ENCODE measurements at regions not wholly inside any gene's neighbourhood (a gene's known extent, or its start where the extent isn't known, plus 50 kb on each side); places are given as distances from the start of the nearest gene placed in this dataset.
"Not testable (repeated sequence)": the region's sequence is repeated elsewhere in the genome, so short reads cannot be mapped to it uniquely, and the experiment has no call there.

DNA sequence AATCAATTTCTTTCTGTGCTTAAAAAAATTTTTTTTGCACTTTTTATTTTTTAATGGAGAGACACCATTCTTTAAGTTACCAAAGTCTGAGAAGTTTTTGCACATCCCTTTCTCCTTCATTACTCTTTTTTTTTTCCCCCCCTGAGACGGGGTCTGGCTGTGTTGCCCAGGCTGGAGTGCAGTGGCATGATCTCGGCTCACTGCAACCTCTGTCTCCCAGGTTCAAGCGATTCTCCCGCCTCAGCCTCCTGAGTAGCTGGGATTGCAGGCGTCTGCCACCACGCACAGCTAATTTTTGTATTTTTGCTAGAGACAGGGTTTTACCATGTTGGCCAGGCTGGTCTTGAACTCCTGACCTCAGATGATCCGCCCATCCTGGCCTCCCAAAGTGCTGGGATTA is 104.3 kb downstream of the UTRN start:
- not testable (repeated sequence) for DNase-seq (ENCODE audit: extremely low read depth in 1 of 11, low read depth in 9 of 11, low spot score in 4 of 11)

GRCh38 chr6:144390202-144390601 is 105.1 kb downstream of the UTRN start:
- DNase-seq (ENCODE audit: extremely low read depth in 1 of 11, low read depth in 9 of 11, low spot score in 4 of 11) = no peak

DNA sequence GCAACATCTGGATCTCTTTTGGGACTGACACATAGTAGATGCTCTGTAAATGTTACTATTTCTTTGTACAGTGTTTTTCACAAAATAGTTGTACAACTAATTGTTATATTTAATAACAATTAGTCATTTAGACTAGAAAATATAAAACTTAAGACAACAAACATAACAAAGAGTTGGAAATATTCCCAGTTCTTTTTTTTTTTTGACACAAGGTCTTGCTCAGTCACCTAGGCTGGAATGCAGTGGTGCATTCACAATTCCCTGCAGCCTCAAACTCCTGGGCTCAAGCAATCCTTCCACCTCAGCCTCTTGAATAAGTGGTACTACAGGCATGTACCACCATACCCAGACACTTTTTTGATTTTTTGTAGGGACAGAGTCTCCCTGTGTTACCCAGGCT is 105.8 kb downstream of the UTRN start:
- no peak for DNase-seq (ENCODE audit: extremely low read depth in 1 of 11, low read depth in 9 of 11, low spot score in 4 of 11)

- DNase-seq (ENCODE audit: extremely low read depth in 1 of 11, low read depth in 9 of 11, low spot score in 4 of 11) = no peak
Measured at GRCh38 chr6:144392536-144392935, 107.4 kb downstream of the UTRN start.

DNA sequence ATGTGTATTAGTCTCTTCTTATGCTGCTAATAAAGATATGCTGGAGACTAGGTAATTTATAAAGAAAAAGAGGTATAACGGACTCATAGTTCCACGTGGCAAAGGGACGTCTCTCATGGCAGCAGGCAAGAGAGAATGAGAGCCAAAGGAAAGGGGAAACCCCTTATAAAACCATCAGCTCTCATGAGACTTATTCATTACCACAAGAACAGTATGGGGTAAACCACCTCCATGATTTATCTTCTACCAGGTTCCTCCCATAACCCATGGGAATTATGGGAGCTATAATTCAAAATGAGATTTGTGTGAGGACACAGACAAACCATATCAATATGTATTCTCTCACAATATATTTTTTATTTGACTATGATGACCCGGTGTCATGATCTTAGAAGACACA is 109.1 kb downstream of the UTRN start:
- DNase-seq (ENCODE audit: extremely low read depth in 1 of 11, low read depth in 9 of 11, low spot score in 4 of 11) = no peak

DNA sequence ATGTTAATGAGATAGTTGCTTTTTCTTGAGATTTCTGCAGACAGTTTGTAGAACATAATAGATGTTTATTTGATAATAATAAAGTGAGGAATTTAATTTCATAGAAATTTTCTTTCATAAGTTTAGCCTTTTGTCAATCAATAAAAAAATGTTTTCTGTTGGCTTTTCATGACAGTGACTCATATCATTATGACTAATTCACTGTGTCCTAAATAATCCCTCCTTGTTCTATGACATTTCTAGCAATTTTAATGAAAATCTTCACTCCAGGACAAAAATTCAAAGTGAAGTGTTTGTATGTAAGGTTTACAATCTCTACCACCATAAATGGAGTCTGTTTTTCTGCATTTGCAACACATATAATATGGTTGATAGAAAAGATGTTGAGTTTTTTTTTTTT is 109.9 kb downstream of the UTRN start:
- DNase-seq (ENCODE audit: extremely low read depth in 1 of 11, low read depth in 9 of 11, low spot score in 4 of 11) = no peak

GRCh38 chr6:144395826-144396225 is 110.7 kb downstream of the UTRN start:
- DNase-seq (ENCODE audit: extremely low read depth in 1 of 11, low read depth in 9 of 11, low spot score in 4 of 11) = no peak

DNA sequence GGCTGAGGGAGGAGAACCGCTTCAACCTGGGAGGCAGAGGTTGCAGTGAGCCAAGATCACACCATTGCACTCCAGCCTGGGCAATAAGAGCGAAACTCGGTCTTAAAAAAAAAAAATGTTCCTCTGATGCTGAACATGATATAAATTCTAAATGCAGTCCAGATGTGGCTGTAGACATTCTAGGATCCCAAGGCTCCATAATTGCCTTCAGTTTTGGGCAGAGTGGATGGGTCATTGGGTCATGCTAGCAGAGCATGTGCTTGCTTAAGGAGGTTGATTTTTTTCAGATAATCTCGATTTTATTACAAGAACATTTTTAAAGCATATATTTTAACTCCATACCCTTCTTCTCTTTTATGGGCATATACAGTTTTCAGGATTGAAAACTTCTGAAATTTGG is 112.0 kb downstream of the UTRN start:
- no peak for DNase-seq (ENCODE audit: extremely low read depth in 1 of 11, low read depth in 9 of 11, low spot score in 4 of 11)

DNA sequence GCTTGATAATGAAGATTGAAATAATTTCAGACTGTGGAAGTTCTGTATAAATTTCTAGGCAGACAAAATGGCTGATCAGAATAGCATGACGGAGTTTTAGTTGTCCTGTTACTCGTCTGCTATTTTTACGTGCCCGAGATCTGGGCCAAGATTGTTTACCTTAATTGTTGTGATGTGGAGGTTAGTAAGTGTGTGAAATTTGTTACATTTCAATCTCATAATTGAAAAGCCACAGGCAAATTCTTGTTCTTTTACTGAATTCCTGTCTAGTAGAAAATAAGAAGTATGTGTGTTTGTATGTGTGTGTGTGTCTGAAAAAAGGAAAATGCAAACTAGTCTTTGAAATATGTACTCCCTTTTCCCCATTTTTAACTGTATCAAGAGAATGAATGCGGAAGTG is 115.2 kb downstream of the UTRN start:
- no peak for DNase-seq (ENCODE audit: extremely low read depth in 1 of 11, low read depth in 9 of 11, low spot score in 4 of 11)

GRCh38 chr6:144401736-144402733 is 116.9 kb downstream of the UTRN start:
- DNase-seq (ENCODE audit: extremely low read depth in 1 of 11, low read depth in 9 of 11, low spot score in 4 of 11) = no peak

GRCh38 chr6:144402750-144403149 is 117.6 kb downstream of the UTRN start:
- DNase-seq (ENCODE audit: extremely low read depth in 1 of 11, low read depth in 9 of 11, low spot score in 4 of 11) = no peak

- no peak for DNase-seq (ENCODE audit: extremely low read depth in 1 of 11, low read depth in 9 of 11, low spot score in 4 of 11)
Measured at GRCh38 chr6:144405163-144405562, 120.0 kb downstream of the UTRN start.

- no peak for DNase-seq (ENCODE audit: extremely low read depth in 1 of 11, low read depth in 9 of 11, low spot score in 4 of 11)
Measured at GRCh38 chr6:144406796-144407195, 121.7 kb downstream of the UTRN start.

DNA sequence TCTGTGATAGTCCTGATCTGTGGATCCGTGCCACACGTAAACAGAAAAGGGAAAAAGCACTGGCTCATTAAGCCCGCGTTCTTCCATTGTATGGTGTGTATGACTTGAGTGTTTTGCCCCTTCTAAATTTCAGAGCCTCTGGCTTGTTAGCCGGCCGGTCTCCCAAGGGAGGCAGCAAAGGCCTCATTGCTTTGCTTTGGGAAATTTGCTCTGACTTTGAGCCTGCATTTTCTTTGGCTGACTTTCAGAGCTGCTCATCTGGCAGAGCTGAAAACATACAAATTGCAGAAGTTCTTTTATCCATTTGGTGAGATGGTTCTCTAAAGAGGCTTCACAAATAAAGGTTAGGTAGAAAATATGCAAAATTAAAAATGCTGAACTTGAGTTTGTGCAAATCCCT is 123.0 kb downstream of the UTRN start:
- peak in 3 of 11 donors; percentile 10 to 32 (median 18) for DNase-seq (ENCODE audit: extremely low read depth in 1 of 11, low read depth in 9 of 11, low spot score in 4 of 11)

DNA sequence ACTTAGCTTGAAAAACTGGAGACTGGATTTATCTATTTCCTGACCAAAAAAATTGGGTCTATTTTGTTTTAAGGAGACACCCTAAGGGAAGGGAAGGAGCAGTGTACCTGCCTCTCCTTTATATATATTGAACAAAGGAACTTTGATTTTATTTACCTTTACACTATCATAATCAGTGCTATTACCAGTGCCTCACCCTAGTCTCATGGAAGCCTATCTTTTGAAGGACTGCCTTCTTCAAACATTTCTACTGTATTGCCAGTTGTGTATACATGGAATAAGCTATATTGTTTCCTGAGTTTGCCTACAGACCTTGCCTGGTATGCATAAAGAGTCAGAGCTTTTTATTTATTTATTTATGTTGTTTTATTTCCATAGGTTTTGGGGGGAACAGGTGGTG is 124.9 kb downstream of the UTRN start:
- no peak for DNase-seq (ENCODE audit: extremely low read depth in 1 of 11, low read depth in 9 of 11, low spot score in 4 of 11)

DNA sequence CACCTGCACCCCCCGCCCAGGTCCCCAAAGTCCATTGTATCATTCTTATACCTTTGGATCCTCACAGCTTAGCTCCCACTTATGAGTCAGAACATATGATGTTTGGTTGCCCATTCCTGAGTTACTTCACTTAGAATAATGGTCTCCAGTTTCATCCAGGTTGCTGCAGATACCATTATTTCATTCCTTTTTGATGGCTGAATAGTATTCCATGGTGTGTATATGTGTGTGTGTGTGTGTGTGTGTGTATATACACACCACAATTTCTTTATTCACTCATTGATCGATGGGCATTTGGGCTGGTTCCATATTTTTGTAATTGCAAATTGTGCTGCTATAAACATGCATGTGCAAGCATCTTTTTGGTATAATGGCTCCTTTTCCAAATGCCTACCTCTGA is 125.4 kb downstream of the UTRN start:
- not testable (repeated sequence) for DNase-seq (ENCODE audit: extremely low read depth in 1 of 11, low read depth in 9 of 11, low spot score in 4 of 11)

DNA sequence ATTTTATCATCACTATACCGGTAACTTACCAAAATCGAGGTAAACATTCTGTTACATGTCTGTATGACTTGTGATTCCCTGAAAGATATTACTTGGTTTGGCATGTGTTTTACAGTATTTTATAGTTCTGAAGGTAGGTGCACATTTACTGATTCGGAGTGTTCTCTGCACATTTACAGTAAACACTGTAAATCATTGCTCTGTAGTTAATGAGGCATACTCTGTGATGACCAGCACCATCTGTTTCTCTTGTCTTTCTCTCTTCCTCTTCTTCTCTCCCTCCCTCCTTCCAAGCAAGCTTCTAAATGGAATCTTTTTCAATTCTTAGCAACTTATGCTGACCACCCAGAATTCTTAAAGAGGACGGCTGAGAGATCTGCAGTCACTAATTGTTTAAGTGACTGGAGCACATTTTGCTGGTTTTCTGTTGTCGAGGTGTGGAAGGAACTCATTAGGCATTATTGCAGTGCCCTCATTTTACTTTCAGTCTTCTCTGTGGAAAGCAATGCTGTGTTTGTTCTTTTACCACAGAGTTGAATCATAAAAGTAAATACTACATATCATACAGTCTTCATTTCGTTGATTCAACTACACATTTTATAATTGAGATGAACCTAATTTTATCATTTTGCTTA is 126.5 kb downstream of the UTRN start:
- peak in 7 of 11 donors; percentile 24 to 50 (median 29) for DNase-seq (ENCODE audit: extremely low read depth in 1 of 11, low read depth in 9 of 11, low spot score in 4 of 11)

GRCh38 chr6:144413418-144413817 is 128.3 kb downstream of the UTRN start:
- DNase-seq (ENCODE audit: extremely low read depth in 1 of 11, low read depth in 9 of 11, low spot score in 4 of 11) = no peak

DNA sequence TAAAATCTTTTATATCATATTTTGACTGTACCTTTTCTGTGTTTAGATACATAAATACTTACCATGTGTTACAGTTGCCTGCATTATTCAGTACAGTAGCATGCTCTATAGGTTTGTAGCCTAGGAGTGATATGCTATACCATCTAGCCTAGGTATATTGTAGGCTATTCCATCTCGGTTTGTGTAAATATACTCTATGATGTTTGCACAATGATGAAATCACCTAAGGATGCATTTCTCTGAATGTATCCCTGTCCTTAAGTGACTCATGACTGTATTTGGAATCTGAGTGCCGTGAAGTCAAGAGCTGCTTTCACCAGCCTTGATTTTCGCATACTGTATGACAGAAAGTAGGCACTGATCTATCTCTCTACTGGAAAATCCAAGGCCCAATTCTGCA is 129.9 kb downstream of the UTRN start:
- no peak for DNase-seq (ENCODE audit: extremely low read depth in 1 of 11, low read depth in 9 of 11, low spot score in 4 of 11)

DNA sequence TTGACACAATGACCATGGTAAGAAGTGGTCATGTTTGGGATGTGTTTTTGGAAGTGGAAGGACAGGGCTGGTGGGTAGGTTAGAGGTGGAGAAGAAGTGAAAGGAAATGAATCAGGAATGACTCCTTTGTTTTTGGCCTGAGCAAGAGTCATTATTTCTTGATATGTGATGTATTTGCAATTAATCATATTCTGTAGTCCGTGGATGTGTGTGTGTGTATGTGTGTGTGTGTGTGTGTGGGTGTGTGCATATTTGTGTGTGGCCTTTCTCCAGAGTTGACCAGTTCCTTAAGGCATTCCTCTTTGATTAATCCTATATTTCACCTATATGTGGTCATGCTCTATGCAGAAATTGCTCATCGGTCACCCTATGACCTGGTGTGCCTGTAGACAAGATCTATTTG is 130.7 kb downstream of the UTRN start:
- no peak for DNase-seq (ENCODE audit: extremely low read depth in 1 of 11, low read depth in 9 of 11, low spot score in 4 of 11)

All from renal cortex interstitium (tissue), 11 donors.